Neural crest cell (in vitro differentiated cells): ENCODE measurements at regions not wholly inside any gene's neighbourhood (a gene's known extent, or its start where the extent isn't known, plus 50 kb on each side); places are given as distances from the start of the nearest gene placed in this dataset.

Experiments
- DNase-seq: peaks from one replicate; pipeline ENCODE4 v3.0.0; 2021; ENCODE audit warnings: low read depth, mixed read lengths, low spot score
- H3K27ac Mint-ChIP-seq: one replicate; pipeline ENCODE4 v1.8.0; 2021; ENCODE audit warnings: mild to moderate bottlenecking, mixed read lengths; ENCODE audit not compliant: unreplicated experiment
- H3K27me3 Mint-ChIP-seq: 2 replicates; pipeline ENCODE4 v1.8.0; 2021; ENCODE audit warnings: low read depth, mild to moderate bottlenecking, mixed read lengths
- H3K36me3 Mint-ChIP-seq: 2 replicates; pipeline ENCODE4 v1.8.0; 2021; ENCODE audit warnings: low read depth, mild to moderate bottlenecking, mixed read lengths
- H3K4me1 Mint-ChIP-seq: 2 replicates; pipeline ENCODE4 v1.8.0; 2021; ENCODE audit warnings: mixed read lengths
- H3K4me3 Mint-ChIP-seq: one replicate; pipeline ENCODE4 v1.8.0; 2021; ENCODE audit warnings: mild to moderate bottlenecking, mixed read lengths
- H3K9me3 Mint-ChIP-seq: 2 replicates; pipeline ENCODE4 v1.8.0; 2021; ENCODE audit warnings: mixed read lengths
- CTCF ChIP-seq: fragments of 200-600 bp; sonication (generic); conservative IDR thresholded peaks from 2 replicates; pipeline ENCODE4 v1.5.0; 2021; ENCODE audit warnings: antibody characterized with exemption, mild to moderate bottlenecking

GRCh38 chr9:107180206-107180605, 102.9 kb upstream of the RAD23B start:
- Mint-ChIP-seq H3K27ac (no peak overlapping the region), H3K27me3 (no peaks in the 10 kb centered on the region), H3K9me3 (peaks cover 8% of the 10 kb centered on the region)

GRCh38 chr9:107183176-107183575, 99.9 kb upstream of the RAD23B start:
- H3K27me3 Mint-ChIP-seq = no peaks in the 10 kb centered on the region
- H3K4me3 Mint-ChIP-seq = no peak overlapping the region
- DNase-seq = no peak
- H3K4me1 Mint-ChIP-seq = no peaks in the 10 kb centered on the region
- H3K27ac Mint-ChIP-seq = no peak overlapping the region
- H3K36me3 Mint-ChIP-seq = peaks cover 2% of the 10 kb centered on the region
- H3K9me3 Mint-ChIP-seq = peaks cover 12% of the 10 kb centered on the region
- TF ChIP-seq CTCF = no peak

More at GRCh38 chr9:107180206-107180605, 102.9 kb upstream of the RAD23B start:
- Mint-ChIP-seq H3K4me3 (no peak overlapping the region), H3K36me3 (peaks cover 2% of the 10 kb centered on the region), H3K4me1 (peaks cover 19% of the 10 kb centered on the region)
- no peak for TF ChIP-seq CTCF
- DNase-seq = no peak

GRCh38 chr9:107188376-107188775, 94.7 kb upstream of the RAD23B start:
- Mint-ChIP-seq H3K9me3 (peaks cover 3% of the 10 kb centered on the region), H3K36me3 (no peaks in the 10 kb centered on the region), H3K27me3 (no peaks in the 10 kb centered on the region), H3K27ac (no peak overlapping the region), H3K4me3 (no peak overlapping the region), H3K4me1 (no peaks in the 10 kb centered on the region)
- DNase-seq = no peak
- no peak for TF ChIP-seq CTCF

- Mint-ChIP-seq H3K27me3 (no peaks in the 10 kb centered on the region), H3K4me3 (no peak overlapping the region), H3K36me3 (no peaks in the 10 kb centered on the region), H3K9me3 (peaks cover 3% of the 10 kb centered on the region), H3K27ac (peak overlapping the region; percentile 68), H3K4me1 (no peaks in the 10 kb centered on the region)
- DNase-seq = no peak
- TF ChIP-seq CTCF = no peak
Observed at GRCh38 chr9:107190061-107190935, 92.8 kb upstream of the RAD23B start.

GRCh38 chr9:107190936-107191290, 92.2 kb upstream of the RAD23B start:
- Mint-ChIP-seq H3K27me3 (no peaks in the 10 kb centered on the region), H3K27ac (no peak overlapping the region)

More at GRCh38 chr9:107190936-107191290, 92.2 kb upstream of the RAD23B start:
- Mint-ChIP-seq H3K36me3 (no peaks in the 10 kb centered on the region), H3K4me1 (no peaks in the 10 kb centered on the region), H3K4me3 (no peak overlapping the region), H3K9me3 (peaks cover 3% of the 10 kb centered on the region)
- DNase-seq = no peak
- no peak for TF ChIP-seq CTCF
